Esophagus muscularis mucosa (tissue), 4 donors: ENCODE measurements at regions not wholly inside any gene's neighbourhood (a gene's known extent, or its start where the extent isn't known, plus 50 kb on each side); places are given as distances from the start of the nearest gene placed in this dataset.

Experiments used
- DNase-seq: peaks from one replicate; pipeline ENCODE4 v3.0.0-alpha.2; 2017; ENCODE audit errors: extremely low spot score
- H3K27ac ChIP-seq, 4 donors: fragments of 200-600 bp; sonication (generic); replicated peaks in 1 of 4; 1 replicate in 3 of 4; 2 replicates in 1 of 4; pipeline ENCODE4 v1.5.1; 2016 to 2019; ENCODE audit warnings: mild to moderate bottlenecking in 1 of 4
- H3K27me3 ChIP-seq, 4 donors: fragments of 200-600 bp; sonication (generic); one replicate each; pipeline versions ENCODE4 v1.5.1 to v1.6.0; 2016 to 2019
- H3K36me3 ChIP-seq, 4 donors: fragments of 200-600 bp; sonication (generic); one replicate each; pipeline ENCODE4 v1.5.1; 2016 to 2019
- H3K4me1 ChIP-seq, 4 donors: fragments of 200-600 bp; sonication (generic); one replicate each; pipeline ENCODE4 v1.5.1; 2016 to 2019
- H3K4me3 ChIP-seq, 4 donors: fragments of 200-600 bp; sonication (generic); 1 replicate in 2 of 4; 2 replicates in 2 of 4; pipeline ENCODE4 v1.5.1; 2016 to 2019; ENCODE audit warnings: mild to moderate bottlenecking in 4 of 4, moderate library complexity in 1 of 4
- H3K9me3 ChIP-seq, 4 donors: fragments of 200-600 bp; sonication (generic); 1 replicate in 3 of 4; 2 replicates in 1 of 4; pipeline ENCODE4 v1.5.1; 2016 to 2019
- EP300 ChIP-seq: sonication (generic); formaldehyde crosslinking; IDR thresholded peaks from one replicate; pipeline ENCODE4 v1.6.1; 2017; ENCODE audit warnings: antibody characterized with exemption
- POLR2A ChIP-seq: fragments of 450-650 bp; IDR thresholded peaks from one replicate; pipeline ENCODE4 v1.6.1; 2017; ENCODE audit warnings: antibody characterized with exemption, moderate library complexity, mild to moderate bottlenecking, low read depth
- POLR2AphosphoS5 ChIP-seq, 2 donors: sonication (generic); formaldehyde crosslinking; IDR thresholded peaks; one replicate each; pipeline ENCODE4 v1.6.1; 2017; ENCODE audit warnings: antibody characterized with exemption in 2 of 2
- WGBS: methylation state at CpG from one replicate; pipeline ENCODE4 v1.1.5; 2018; 5-methylcytosine and 5-hydroxymethylcytosine counted together
- intact Hi-C: fragments of 100-400 bp; cut with DNase I; formaldehyde crosslinking; loops from one replicate; pipeline ENCODE4 v1.15.1; 2023
- TF ChIP-seq, protein P1 (sequence below), 3 experiments: fragments of 200-600 bp in 2 of 3; fragments of 450-650 bp in 1 of 3; sonication (generic) in 2 of 3; IDR thresholded peaks; one replicate each; pipeline ENCODE4 v1.5.1; 2017 to 2019; ENCODE audit warnings: antibody characterized with exemption in 3 of 3, mild to moderate bottlenecking in 2 of 3, moderate library complexity in 1 of 3

DNA sequence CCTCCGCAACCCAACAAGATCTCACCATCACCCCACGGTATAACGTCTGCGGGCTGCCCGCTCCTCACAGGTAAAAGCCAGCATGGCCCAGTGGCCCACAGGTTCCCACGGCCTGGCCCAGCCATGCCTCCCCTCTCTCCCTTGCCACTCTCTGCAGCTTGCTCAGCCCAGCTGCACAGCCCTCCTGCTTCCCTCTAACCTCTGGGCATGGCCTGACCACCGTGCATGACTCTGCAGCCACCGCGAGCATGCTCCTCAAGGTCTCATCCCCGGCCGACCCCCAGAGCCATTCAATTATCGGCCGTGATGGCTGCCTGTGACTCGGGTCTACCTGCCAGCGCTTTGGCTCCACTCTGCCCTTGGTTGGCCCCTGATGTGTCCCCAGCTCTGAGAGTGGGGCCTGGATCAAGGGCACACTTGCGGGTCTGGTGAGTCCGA lies 185.5 kb downstream of the CTTN start:
- intact Hi-C loops: no loop called here
- Histone ChIP-seq H3K27me3 (no peaks in the 10 kb centered on the region), H3K4me1 (no peaks in the 10 kb centered on the region), H3K9me3 (no peaks in the 10 kb centered on the region), H3K4me3 (no peak overlapping the region), H3K27ac (no peak overlapping the region), H3K36me3 (no peaks in the 10 kb centered on the region)
- TF ChIP-seq POLR2AphosphoS5 (IDR thresholded peaks at IDR 0.05) (no peak), POLR2A (no peak), EP300 (no peak)
- TF ChIP-seq, protein P1, sequence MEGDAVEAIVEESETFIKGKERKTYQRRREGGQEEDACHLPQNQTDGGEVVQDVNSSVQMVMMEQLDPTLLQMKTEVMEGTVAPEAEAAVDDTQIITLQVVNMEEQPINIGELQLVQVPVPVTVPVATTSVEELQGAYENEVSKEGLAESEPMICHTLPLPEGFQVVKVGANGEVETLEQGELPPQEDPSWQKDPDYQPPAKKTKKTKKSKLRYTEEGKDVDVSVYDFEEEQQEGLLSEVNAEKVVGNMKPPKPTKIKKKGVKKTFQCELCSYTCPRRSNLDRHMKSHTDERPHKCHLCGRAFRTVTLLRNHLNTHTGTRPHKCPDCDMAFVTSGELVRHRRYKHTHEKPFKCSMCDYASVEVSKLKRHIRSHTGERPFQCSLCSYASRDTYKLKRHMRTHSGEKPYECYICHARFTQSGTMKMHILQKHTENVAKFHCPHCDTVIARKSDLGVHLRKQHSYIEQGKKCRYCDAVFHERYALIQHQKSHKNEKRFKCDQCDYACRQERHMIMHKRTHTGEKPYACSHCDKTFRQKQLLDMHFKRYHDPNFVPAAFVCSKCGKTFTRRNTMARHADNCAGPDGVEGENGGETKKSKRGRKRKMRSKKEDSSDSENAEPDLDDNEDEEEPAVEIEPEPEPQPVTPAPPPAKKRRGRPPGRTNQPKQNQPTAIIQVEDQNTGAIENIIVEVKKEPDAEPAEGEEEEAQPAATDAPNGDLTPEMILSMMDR (IDR thresholded peaks at IDR 0.05): no peak
- no peak for DNase-seq
- WGBS: 88% methylated on average over 14 of the region's 17 CpGs

DNA sequence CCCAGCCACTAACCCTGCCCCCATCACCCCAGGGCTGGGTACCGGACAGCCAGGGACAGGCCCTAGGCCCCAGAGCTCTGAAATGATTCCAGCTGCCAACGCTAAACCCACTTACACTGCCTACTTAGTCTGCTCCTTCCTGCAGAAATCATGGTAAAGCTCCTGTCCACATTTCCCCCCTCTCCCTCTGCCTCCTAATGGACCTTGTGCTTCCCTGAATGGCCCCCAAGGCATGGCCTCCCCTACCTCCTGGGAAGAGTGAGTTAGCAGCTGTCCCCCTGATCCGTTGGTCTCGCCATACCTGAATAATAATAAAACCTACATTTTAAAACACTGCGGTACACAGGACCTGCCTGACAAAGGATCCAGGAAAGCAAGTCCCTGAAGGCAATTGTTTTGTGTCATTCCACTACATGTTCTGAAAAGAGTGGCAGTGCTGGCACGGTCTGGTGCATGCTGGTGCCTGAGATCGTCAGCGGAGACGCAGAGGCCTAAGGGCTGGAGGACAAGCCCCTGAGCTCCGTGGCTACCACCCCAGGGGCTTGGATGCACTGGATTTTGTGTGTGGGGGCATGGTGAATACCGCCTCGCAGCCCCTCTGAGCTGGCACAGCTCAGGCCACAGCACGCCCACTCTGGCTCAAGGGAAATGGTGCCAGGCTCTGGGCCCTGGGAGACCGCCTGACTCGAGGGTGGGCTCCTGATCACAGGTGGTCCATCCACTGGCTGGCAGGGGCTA lies 186.3 kb downstream of the CTTN start:
- Histone ChIP-seq H3K36me3 (no peaks in the 10 kb centered on the region), H3K4me3 (no peak overlapping the region), H3K27me3 (no peaks in the 10 kb centered on the region), H3K4me1 (no peaks in the 10 kb centered on the region), H3K27ac (no peak overlapping the region), H3K9me3 (no peaks in the 10 kb centered on the region)
- WGBS: 84% methylated on average over 13 of the region's 15 CpGs
- DNase-seq: no peak
- TF ChIP-seq, protein P1 (IDR thresholded peaks at IDR 0.05): no peak
- TF ChIP-seq EP300 (no peak), POLR2A (no peak)
- intact Hi-C loops: no loop called here

- no peaks in the 10 kb centered on the region for H3K27me3 ChIP-seq
- no peak overlapping the region for H3K4me3 ChIP-seq
- no peaks in the 10 kb centered on the region for H3K9me3 ChIP-seq
- H3K27ac ChIP-seq: no peak overlapping the region
- WGBS: 83% methylated on average over 1 of the region's 1 CpG
- intact Hi-C loops: no loop called here
- no peak for TF ChIP-seq POLR2A
- no peak for TF ChIP-seq EP300
- no peak for TF ChIP-seq POLR2AphosphoS5 (IDR thresholded peaks at IDR 0.05)
- TF ChIP-seq, protein P1 (IDR thresholded peaks at IDR 0.05): no peak
- DNase-seq: no peak
- H3K36me3 ChIP-seq: no peaks in the 10 kb centered on the region
- H3K4me1 ChIP-seq: no peaks in the 10 kb centered on the region
These were observed 186.9 kb downstream of the CTTN start for GRCh38 chr11:70585236-70585545.

- Histone ChIP-seq H3K4me1 (no peaks in the 10 kb centered on the region), H3K27me3 (no peaks in the 10 kb centered on the region), H3K36me3 (no peaks in the 10 kb centered on the region), H3K27ac (no peak overlapping the region), H3K4me3 (no peak overlapping the region), H3K9me3 (no peaks in the 10 kb centered on the region)
- TF ChIP-seq EP300: no peak
- intact Hi-C loops: no loop called here
- 81% methylated on average over 26 of the region's 26 CpGs for WGBS
- DNase-seq: no peak
These were observed 188.1 kb downstream of the CTTN start for GRCh38 chr11:70586261-70587074.

DNA sequence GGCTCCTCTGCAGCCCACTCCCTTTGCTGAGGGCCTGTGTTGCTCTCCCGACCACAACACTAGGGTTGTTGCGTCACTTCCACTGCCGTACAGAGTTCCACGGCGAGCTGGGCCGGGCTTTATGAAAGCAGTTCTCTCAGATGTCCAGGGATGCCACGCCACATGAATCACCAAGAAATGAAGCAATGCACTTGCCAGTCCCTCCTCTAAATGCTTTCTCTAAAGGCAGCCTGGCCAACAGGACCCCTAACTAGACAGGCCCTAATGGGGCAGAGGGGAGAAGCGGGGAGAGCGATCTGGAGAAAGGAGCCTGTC lies 188.7 kb downstream of the CTTN start:
- no peaks in the 10 kb centered on the region for H3K36me3 ChIP-seq
- H3K4me3 ChIP-seq: no peak overlapping the region
- H3K9me3 ChIP-seq: no peaks in the 10 kb centered on the region
- 87% methylated on average over 9 of the region's 9 CpGs for WGBS
- no peaks in the 10 kb centered on the region for H3K4me1 ChIP-seq
- no peak overlapping the region for H3K27ac ChIP-seq
- DNase-seq: no peak
- intact Hi-C loops: no loop called here
- H3K27me3 ChIP-seq: no peaks in the 10 kb centered on the region
- TF ChIP-seq, protein P1 (IDR thresholded peaks at IDR 0.05): no peak
- TF ChIP-seq POLR2AphosphoS5 (IDR thresholded peaks at IDR 0.05) (no peak), POLR2A (no peak), EP300 (no peak)
